Nephron (organoid): ENCODE measurements at regions not wholly inside any gene's neighbourhood (a gene's known extent, or its start where the extent isn't known, plus 50 kb on each side); places are given as distances from the start of the nearest gene placed in this dataset.

Experiments used
- H3K27ac Mint-ChIP-seq, 3 experiments: 2 replicates each; pipeline ENCODE4 v1.8.0; 2020; ENCODE audit warnings: mixed read lengths in 3 of 3, mild to moderate bottlenecking in 2 of 3, moderate library complexity in 1 of 3
- H3K27me3 Mint-ChIP-seq: 2 replicates; pipeline ENCODE4 v1.8.0; 2021; ENCODE audit warnings: low read depth, mild to moderate bottlenecking, moderate library complexity, mixed read lengths
- H3K36me3 Mint-ChIP-seq: 2 replicates; pipeline ENCODE4 v1.8.0; 2020; ENCODE audit warnings: low read depth, mixed read lengths
- H3K4me1 Mint-ChIP-seq: 2 replicates; pipeline ENCODE4 v1.8.0; 2020; ENCODE audit warnings: mixed read lengths
- H3K4me3 Mint-ChIP-seq, 3 experiments: 2 replicates each; pipeline ENCODE4 v1.8.0; 2020; ENCODE audit warnings: mild to moderate bottlenecking in 3 of 3, mixed read lengths in 3 of 3, moderate library complexity in 2 of 3
- H3K9me3 Mint-ChIP-seq: 2 replicates; pipeline ENCODE4 v1.8.0; 2020; ENCODE audit warnings: mixed read lengths
- TF ChIP-seq, protein P1 (sequence below), 3 experiments: fragments of 200-600 bp; sonication (generic); IDR thresholded peaks; one replicate each; pipeline ENCODE4 v1.5.0; 2021; ENCODE audit warnings: antibody characterized with exemption in 3 of 3; ENCODE audit not compliant: unreplicated experiment in 3 of 3

DNA sequence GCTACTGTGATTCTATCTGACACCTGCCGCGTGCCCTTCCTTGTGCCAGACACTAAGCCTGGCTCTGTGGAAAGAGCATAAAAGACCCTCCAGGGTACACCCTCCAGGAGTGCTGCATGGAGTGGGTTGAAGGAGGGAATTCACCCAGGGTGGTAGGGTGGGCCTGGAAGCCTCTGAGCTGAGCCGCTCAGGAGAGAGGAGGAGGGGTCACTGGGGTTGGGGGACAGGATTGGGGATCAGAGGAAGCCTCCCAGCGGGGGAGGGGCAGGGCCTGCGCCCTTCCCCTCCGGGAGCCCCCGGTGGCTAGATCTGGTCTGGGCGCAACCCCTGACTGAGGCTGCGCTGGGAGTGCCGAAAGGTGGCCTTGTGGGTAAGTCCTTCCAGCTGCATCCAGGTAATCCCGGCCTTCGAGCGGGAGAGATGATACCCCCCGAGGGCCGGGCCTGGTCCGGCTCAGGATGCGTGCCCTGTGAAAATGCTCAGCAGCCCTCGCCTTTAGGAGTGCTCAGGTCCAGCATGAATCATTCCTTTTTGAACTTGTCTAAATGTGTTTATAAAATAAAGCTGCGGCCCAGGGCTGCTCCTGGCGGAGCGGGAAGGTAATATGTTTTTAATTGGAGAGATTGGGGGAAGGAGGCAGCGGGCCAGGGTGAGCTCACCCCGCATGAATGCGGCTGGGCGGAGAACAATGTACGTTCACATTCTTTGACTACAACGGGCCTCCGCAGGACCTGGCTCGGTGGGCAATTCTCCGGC is 118.1 kb upstream of the SMIM23 start:
- Mint-ChIP-seq H3K27ac (peak overlapping the region; percentile 64 to 86 (median 85)), H3K4me3 (peak overlapping the region in 1 of 3 experiments; percentile 24), H3K27me3 (peaks cover 9% of the 10 kb centered on the region), H3K9me3 (no peaks in the 10 kb centered on the region), H3K4me1 (peaks cover 66% of the 10 kb centered on the region), H3K36me3 (no peaks in the 10 kb centered on the region)
- TF ChIP-seq, protein P1, sequence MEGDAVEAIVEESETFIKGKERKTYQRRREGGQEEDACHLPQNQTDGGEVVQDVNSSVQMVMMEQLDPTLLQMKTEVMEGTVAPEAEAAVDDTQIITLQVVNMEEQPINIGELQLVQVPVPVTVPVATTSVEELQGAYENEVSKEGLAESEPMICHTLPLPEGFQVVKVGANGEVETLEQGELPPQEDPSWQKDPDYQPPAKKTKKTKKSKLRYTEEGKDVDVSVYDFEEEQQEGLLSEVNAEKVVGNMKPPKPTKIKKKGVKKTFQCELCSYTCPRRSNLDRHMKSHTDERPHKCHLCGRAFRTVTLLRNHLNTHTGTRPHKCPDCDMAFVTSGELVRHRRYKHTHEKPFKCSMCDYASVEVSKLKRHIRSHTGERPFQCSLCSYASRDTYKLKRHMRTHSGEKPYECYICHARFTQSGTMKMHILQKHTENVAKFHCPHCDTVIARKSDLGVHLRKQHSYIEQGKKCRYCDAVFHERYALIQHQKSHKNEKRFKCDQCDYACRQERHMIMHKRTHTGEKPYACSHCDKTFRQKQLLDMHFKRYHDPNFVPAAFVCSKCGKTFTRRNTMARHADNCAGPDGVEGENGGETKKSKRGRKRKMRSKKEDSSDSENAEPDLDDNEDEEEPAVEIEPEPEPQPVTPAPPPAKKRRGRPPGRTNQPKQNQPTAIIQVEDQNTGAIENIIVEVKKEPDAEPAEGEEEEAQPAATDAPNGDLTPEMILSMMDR (IDR thresholded peaks at IDR 0.05; ENCODE audit: unreplicated experiment in 3 of 3), result no peak

DNA sequence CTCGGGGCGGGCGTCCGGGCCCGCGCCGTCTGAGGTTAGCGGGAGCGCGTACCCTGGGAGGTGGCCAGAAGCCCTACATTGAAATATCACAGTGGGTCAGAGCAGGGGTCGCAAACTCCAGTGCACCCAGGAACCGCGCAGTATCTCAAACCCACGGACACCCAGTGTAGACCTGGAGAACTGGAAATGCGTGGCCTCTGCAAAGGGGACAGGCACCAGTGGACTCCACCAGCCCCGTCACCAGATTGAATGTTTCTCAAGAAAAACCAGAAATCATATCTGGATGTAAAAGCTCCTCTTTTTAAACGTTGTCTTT is 117.6 kb upstream of the SMIM23 start:
- Mint-ChIP-seq H3K36me3 (no peaks in the 10 kb centered on the region), H3K4me1 (peaks cover 66% of the 10 kb centered on the region), H3K27ac (peak overlapping the region; percentile 64 to 86 (median 85)), H3K27me3 (peaks cover 9% of the 10 kb centered on the region), H3K4me3 (no peak overlapping the region), H3K9me3 (no peaks in the 10 kb centered on the region)
- TF ChIP-seq, protein P1 (IDR thresholded peaks at IDR 0.05; ENCODE audit: unreplicated experiment in 3 of 3), result no peak

DNA sequence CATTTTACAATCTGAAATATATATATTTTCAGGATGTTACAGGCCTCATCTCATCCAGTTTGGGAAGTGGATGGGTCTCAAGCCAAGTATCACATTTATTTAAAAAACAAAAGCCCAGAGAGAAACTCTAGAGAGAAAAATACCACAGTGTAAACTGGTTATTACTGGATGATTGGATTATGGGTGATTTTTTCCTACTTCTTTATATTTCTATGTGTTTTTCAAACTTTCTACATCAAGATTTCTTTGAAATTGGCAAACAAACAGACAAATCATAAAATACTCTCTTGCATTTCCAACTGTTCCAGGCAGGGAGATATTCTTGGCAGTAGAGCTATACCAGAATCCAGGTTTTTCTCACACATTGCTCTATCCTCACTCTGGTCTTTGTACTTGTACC is 116.0 kb upstream of the SMIM23 start:
- peaks cover 14% of the 10 kb centered on the region for H3K27me3 Mint-ChIP-seq
- peaks cover 2% of the 10 kb centered on the region for H3K9me3 Mint-ChIP-seq
- TF ChIP-seq, protein P1 (IDR thresholded peaks at IDR 0.05; ENCODE audit: unreplicated experiment in 3 of 3), result no peak
- H3K4me1 Mint-ChIP-seq, result peaks cover 60% of the 10 kb centered on the region
- no peaks in the 10 kb centered on the region for H3K36me3 Mint-ChIP-seq
- peak overlapping the region in 2 of 3 experiments; percentile 73 to 86 for H3K27ac Mint-ChIP-seq
- H3K4me3 Mint-ChIP-seq, result no peak overlapping the region

DNA sequence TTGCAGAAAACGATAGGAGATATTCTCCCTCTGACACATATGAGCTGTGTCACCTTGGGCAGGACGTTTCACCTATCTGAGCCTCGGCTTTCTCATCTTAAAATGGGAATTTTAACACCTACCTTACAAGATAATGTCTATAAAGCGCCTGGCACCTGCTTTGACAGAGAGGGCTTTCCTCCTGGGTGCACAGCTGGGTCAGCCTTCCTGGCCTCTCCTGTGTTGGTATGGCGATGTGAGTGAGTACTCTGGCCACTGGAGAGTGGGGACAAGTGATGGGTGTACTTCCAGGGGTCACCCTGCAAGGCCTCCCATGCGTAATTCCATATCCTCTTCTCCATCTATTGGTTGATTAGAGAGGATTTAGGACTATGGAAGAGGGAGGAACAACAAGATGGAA is 113.1 kb upstream of the SMIM23 start:
- Mint-ChIP-seq H3K27me3 (peaks cover 5% of the 10 kb centered on the region), H3K4me3 (no peak overlapping the region), H3K36me3 (no peaks in the 10 kb centered on the region), H3K4me1 (peaks cover 54% of the 10 kb centered on the region), H3K27ac (no peak overlapping the region), H3K9me3 (peaks cover 5% of the 10 kb centered on the region)
- TF ChIP-seq, protein P1 (IDR thresholded peaks at IDR 0.05; ENCODE audit: unreplicated experiment in 3 of 3), result no peak

DNA sequence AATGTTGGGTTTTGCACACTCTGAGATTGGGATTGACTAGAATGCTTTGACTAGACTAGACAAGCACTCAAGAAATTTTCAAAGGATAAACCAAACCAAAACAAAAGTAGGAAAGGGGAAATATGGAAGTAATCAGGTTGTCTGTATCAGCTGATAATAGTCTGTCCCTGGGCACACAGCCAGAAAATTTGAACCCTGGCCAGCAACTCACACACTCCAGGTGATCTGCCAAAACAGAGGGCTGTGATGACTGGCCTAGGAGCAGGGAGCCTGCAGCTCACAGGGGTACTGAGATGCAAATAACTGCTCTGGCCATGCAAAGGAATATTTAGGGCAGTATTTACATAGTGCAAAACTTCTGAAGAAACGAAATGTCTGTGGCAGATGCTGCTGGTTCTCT is 112.3 kb upstream of the SMIM23 start:
- H3K27me3 Mint-ChIP-seq, result peaks cover 5% of the 10 kb centered on the region
- no peak overlapping the region for H3K4me3 Mint-ChIP-seq
- TF ChIP-seq, protein P1 (IDR thresholded peaks at IDR 0.05; ENCODE audit: unreplicated experiment in 3 of 3), result no peak
- H3K9me3 Mint-ChIP-seq, result peaks cover 5% of the 10 kb centered on the region
- peak overlapping the region in 2 of 3 experiments; percentile 31 to 36 for H3K27ac Mint-ChIP-seq
- H3K36me3 Mint-ChIP-seq, result no peaks in the 10 kb centered on the region
- peaks cover 49% of the 10 kb centered on the region for H3K4me1 Mint-ChIP-seq

DNA sequence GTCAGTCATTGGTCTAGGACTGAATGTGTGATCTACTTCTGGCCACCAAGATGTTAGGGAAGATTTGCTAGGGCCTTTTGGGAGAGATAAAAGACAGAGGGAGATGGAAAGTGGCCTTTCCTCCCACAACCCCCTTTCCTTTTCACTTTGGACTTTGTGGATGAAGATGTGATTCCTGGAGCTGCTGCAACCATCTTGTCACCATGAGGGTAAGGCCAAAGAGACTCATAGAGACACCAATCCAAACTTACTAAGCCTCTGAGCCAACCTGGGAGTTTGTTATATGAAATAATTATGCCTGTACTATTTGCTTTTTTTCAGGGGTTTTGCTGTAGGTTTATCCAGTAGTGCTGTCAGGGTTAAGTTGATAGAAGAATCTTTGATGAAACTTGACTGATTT is 111.8 kb upstream of the SMIM23 start:
- no peaks in the 10 kb centered on the region for H3K36me3 Mint-ChIP-seq
- H3K4me3 Mint-ChIP-seq, result no peak overlapping the region
- H3K27me3 Mint-ChIP-seq, result peaks cover 5% of the 10 kb centered on the region
- TF ChIP-seq, protein P1 (IDR thresholded peaks at IDR 0.05; ENCODE audit: unreplicated experiment in 3 of 3), result no peak
- peak overlapping the region in 2 of 3 experiments; percentile 31 to 36 for H3K27ac Mint-ChIP-seq
- H3K9me3 Mint-ChIP-seq, result peaks cover 5% of the 10 kb centered on the region
- peaks cover 49% of the 10 kb centered on the region for H3K4me1 Mint-ChIP-seq
